DND-41 (cell line): ENCODE measurements at regions not wholly inside any gene's neighbourhood (a gene's known extent, or its start where the extent isn't known, plus 50 kb on each side); places are given as distances from the start of the nearest gene placed in this dataset.

Source experiments
- EZH2 ChIP-seq: IDR thresholded peaks from 3 replicates; pipeline ENCODE4 v1.6.1; 2012; ENCODE audit warnings: borderline replicate concordance, low read depth, mild to moderate bottlenecking, moderate library complexity, low read length, inconsistent platforms; ENCODE audit not compliant: severe bottlenecking
- TF ChIP-seq, protein P1 (sequence below): IDR thresholded peaks from 2 replicates; pipeline ENCODE4 v1.5.1; 2012; ENCODE audit warnings: borderline replicate concordance, low read length, moderate library complexity, mild to moderate bottlenecking; ENCODE audit not compliant: poor library complexity, severe bottlenecking; ENCODE audit errors: extremely low read depth

DNA sequence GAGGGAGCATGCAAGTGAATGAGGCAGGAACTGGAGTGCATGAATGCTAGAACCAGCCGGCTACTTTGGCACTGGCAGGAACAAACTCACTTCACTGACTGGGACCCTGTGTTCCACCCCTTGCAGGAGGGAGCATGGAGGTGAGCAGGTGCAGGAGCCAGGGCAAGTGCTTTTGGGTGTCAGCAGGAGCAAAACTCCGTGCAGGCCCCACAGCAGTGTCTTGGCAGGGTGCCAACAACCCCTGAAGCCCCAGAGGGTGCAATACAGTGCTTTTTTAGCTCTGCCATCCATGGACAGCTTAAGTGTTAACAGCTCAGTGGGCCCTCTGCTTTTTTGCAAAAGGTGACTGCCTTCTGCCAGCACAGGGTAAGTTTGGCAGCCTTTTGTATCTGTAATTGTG, 245.8 kb upstream of the PCSK5 start:
- TF ChIP-seq EZH2 = no peak
- TF ChIP-seq, protein P1, sequence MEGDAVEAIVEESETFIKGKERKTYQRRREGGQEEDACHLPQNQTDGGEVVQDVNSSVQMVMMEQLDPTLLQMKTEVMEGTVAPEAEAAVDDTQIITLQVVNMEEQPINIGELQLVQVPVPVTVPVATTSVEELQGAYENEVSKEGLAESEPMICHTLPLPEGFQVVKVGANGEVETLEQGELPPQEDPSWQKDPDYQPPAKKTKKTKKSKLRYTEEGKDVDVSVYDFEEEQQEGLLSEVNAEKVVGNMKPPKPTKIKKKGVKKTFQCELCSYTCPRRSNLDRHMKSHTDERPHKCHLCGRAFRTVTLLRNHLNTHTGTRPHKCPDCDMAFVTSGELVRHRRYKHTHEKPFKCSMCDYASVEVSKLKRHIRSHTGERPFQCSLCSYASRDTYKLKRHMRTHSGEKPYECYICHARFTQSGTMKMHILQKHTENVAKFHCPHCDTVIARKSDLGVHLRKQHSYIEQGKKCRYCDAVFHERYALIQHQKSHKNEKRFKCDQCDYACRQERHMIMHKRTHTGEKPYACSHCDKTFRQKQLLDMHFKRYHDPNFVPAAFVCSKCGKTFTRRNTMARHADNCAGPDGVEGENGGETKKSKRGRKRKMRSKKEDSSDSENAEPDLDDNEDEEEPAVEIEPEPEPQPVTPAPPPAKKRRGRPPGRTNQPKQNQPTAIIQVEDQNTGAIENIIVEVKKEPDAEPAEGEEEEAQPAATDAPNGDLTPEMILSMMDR = no peak
